SIG-M5 treated with dmso at 0.1 percent for 504 hours (cell line): ENCODE measurements at regions not wholly inside any gene's neighbourhood (a gene's known extent, or its start where the extent isn't known, plus 50 kb on each side); places are given as distances from the start of the nearest gene placed in this dataset.
A peak's percentile ranks its signal among the peaks of the same experiment; 100 is the strongest.

ENCODE experiments used
- DNase-seq: peaks from one replicate; lab custom pipeline; 2025; ENCODE audit not compliant: unreplicated experiment; lab: John Stamatoyannopoulos, UW

DNA sequence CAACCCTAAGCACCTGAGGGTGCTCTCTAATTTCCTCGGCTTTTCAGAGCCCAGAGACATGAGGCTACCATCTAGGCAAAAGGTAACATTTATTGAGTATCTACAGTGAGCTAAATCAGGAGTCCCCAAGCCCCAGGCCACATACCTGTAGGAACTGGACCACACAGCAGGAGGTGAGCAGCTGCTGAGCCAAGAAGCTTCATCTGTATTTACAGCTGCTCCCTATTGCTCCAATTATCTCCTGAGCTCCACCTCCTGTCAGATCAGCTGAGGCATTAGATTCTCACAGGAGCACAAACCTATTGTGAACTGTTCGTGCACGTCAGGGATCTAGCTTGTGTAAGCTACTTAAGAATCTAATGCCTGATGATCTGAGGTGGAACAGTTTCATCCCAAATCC, 70.2 kb downstream of the RND3 start:
- no peak for DNase-seq

DNA sequence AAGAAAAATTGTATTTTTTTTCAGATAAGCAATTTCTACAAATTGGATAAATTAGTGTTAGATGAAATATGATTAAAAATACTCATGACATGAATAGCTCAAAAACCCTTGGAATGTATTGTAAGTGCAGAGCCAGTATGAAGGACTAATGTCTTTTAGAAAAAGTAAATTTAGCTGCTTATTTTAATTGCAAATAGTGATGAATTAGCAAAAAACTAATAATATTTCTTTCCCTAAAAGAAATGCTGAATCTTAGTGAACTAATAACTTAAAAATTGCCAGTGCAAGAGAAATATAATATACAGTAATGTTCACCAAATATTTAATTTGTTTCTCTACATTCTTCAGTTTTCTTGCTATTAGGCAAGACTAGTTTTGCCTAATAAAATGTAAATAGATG, 72.4 kb downstream of the RND3 start:
- DNase-seq: no peak

DNA sequence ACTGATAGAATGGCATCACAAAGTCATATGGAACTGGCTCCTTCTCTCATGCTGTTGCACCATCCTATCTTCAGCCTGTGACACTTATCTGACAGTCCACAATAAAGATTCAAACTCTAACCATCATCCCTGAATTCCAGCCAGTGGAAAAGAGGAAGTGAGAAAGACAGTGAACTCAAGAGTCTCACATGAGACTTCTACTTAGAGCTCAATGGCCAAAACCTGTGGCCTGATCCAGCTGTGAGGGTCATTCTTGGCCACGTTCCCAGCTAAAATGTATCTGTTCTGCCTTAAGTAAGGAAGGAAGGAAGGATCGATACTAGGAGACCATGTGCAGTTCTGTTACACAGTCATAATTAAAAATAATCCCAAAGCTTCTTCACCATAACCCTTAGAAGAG, 73.6 kb downstream of the RND3 start:
- no peak for DNase-seq

DNA sequence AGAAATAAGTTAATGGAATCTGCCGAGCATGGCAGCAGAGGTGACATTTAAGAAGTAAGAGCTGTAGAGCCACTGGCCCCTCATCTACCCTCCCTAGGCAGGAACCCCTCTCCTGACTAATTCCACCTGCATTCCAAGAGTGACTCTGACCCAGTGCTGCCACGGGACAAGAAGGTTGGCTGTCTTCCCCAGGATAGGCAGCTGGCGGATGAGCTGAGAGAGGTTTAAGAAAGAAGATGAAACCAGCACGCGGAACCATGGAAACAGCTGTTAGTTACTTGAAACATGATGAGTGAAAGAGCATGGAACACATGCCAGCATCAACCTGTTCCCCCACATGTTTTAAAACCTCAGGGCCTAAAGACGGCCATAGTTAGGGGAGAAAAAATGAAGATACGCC, 74.1 kb downstream of the RND3 start:
- no peak for DNase-seq

DNA sequence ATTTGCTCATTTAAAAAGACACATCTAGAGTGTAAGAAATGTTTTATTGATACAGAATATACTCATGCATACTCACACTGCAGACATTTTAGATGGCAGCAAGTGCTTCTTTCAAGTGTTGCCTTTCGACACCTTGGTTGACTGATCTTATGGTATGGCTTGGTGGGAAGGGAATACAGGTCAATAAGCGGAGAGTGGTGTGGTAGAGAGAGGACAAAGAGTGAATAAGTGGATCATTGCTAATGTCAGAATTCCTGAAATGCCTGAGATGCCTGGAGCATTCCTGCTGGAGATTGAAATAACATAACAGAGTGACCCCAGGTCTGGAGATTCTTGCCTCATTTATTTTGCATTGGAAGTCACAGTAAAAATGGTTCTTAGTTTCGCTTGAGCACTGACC, 76.7 kb downstream of the RND3 start:
- no peak for DNase-seq

DNA sequence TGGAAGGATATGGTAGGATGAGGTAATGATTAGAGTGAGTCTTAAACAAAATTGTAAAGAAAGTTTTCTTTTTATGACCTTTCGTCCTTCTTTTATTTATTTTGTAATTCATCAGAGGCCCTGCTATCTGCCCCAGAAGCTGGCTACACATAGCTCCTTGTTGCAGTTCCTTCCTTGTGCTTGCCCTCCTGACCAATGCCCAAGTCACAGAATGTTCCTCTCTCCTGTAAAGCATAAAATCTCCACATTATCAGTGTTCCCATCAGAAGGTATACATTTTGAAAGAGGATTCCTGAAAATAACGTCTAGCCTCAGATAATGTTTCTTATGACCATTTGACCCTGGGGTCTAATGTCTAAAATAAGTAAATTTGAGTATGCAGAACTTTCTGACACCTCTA, 78.3 kb downstream of the RND3 start:
- no peak for DNase-seq

DNA sequence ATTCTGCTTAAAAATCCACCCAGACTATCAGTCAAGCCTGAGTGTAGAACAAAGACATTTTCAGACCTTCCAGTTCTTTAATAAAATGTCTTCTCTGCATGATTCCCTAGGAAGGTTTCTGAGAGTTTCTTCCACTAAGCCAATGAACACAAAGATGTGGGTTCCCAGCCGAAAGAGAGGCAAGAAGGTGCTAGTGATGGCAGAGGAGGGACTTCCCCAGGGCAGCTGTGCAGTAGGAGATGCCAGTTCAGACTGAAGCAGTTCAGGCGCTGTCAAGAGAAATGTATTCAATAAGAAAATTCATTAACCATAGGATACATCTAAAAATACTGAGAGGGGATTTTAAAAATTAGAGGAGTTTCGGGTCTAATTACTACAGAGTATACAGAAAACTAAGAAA, 83.3 kb downstream of the RND3 start:
- DNase-seq: no peak

DNA sequence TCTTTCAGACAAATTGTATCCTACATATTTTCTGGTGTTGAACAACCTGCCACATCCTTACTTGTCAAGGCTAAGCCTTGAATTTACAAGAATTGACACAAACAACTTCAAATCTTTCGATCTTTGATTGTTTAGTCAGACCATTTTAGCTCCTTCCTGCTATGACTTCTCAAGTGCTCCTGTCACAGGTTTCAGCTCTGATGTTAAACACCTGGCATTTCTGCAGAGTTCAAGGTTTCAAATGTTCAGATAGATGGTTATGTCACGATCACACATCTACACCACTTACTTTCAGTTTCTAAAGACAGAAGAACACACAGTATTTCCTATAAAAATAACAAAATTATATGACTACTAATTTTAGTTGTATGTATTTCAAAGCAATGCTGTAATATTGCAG, 84.0 kb downstream of the RND3 start:
- DNase-seq: no peak

DNA sequence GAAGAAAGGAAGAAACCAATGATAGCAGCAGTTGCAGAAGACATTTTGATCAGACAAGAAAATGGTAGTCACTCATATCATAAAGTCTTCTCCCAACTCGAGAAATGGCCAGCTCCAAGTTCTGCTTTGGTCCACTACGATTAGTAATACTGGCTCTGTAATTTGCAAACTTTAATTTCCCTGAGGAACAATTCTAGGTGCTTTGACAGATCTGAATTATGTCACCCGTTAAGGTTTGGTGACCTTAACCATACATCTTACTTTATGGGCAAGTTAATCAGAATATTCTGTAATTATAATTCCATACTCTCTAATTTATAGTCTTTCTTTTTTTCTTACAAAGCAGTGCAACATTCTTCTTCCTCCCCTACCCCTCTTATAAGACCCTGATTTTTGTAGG, 84.5 kb downstream of the RND3 start:
- no peak for DNase-seq

DNA sequence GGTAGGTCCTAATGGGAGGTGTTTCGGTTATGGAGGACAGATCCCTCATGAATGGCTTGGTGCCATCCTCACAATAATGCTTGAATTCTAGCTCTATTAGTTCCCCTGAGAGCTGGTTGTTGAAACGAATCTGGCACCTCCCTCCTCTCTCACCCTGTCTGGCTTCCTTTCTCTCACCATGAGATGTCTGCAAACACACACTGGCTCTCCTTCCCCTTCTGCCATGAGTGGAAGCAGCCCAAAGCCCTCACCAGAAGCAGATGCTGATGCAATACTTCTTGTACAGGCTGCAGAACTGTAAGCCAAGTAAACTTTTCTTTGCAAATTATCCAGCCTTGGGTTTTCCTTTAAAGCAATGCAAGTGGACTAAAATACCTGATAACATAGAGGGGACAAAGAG, 86.6 kb downstream of the RND3 start:
- no peak for DNase-seq

DNA sequence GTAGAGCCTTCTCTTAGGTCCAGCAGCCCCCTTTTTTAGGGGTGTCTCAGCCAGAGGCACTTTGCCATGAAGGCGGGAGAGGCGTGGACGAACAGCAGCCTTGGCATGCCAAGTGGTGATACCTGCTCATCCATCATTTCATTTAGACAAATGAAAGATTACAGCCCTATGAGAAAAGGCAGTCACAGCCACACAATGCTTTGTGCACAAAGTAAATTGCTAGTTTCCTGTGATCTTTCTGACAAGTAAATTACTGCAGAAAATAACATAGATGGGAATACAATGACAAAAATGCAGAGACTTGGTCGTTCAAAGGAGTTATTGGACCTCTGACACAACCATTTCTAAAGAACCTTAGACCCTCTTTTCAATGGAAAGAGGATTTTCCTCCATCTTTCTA, 94.9 kb downstream of the RND3 start:
- DNase-seq: no peak

DNA sequence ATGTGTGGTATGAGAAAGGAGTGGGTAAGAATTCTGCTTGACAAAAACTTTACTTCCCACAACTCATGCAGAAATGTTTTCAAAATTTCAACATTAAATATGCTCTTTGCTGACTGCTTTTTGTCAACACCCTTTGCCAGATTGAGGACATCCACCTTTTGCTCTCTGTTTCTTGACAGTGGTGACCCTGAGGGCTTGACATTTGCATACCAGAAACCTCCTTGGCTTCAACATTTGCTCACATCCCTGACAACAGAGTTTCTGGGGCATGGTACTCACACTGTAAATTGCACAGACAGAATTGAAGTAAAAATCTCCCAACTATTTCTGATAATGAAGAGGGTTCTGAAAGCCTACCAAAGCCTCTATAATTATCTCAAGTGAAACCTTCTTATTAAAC, 95.7 kb downstream of the RND3 start:
- no peak for DNase-seq

DNA sequence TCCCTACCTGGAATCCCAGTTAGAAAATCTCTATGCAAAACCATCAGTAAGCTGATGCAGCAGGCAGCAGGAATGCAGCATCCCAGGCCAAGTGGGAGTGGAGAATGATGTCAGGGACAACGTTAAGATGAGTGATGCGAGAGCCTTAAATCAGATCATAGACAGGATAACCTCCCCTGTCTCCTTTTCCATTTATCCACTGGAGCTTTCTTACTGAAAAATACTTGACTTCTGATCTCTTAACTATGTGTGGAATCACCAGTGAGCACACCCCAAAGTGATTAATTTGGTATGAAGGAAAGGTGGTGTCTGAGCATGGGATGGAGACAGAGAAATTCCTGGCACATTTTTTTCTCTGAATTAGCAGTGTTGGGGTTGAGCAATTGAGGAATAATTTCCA, 98.0 kb downstream of the RND3 start:
- DNase-seq: no peak

DNA sequence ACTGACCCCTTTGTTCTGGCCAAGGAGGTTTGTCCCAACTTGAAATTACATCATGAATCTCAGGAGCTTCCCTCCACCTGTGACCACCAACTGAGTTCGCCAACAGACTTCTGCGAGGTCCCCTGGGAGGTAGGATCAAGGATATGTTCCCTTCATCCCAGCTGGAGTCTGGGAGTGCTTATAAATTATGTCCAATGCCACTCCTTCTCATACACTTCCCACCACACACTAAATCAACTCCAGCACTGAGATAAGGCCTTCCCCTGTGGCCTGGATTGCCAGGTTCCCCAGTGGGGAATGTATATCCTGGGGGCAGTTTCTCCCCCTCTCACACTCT, 99.2 kb downstream of the RND3 start:
- no peak for DNase-seq

DNA sequence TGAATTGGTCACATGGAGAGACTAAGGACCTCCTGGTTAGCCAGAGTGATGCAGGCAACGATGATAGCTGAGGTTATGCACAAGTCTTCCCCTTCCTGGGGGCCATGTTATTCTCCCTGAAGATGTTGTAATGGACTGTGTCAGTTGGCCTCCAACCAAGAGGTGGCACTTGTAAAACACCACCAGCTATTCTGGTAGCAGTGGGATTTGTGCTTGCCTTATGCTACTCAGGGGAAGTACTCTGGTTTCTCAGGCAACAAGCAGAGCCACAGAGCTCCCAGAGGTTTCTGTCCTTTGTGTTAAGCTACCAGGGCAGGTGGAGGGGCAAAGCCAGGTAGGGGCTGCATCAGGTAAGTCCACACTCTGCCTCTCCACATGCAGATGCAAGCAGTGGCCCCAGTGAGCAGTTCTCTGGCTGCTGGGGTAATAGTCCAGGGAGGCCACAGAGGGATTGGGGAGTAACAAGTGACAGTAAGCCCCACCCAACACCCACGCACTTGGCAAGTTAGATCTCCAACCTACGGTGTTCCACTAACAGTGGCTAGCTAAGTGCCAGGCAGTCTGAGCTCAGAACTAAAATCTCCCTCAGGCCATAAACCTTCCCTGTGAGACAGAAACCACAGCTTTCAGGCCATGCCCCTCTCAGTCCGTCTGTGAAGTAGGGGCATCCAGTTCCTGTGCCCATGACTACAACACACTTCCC, 99.7 kb downstream of the RND3 start:
- no peak for DNase-seq

DNA sequence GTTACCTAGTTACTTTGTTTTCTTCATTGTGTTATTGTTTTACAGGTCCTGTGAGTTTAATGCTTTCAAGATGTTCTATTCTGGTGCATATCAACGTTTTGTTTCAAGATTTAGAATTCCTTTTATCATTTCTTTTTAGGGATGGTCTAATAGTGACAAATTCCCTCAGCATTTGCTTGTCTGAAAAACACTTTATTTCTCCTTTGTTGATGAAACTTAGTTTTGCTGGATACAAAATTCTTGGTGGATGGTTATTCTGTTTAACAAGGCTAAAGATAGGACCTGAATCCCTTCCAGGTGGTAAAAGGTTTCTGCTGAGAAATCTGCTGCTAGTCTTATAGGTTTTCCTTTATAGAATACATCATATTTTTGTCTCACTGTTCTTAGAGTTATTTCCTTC, 102.3 kb downstream of the RND3 start:
- no peak for DNase-seq

DNA sequence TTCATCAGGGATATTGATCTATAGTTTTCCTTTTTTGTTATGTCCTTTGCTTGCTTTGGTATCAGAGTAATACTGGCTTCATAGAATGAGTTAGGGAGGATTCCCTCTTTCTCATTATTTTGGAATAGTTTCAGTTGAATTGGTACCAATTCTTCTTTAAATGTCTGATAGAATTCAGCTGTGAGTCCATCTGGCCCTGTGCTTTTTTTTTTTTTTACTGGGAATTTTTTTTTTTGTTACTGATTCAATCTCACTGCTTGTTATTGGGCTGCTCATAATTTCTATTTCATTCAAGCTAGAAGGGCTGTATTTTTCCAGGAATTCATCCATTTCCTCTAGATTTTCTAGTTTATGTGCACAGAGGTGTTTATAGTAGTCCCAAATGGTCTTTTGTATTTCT, 103.9 kb downstream of the RND3 start:
- DNase-seq: no peak

DNA sequence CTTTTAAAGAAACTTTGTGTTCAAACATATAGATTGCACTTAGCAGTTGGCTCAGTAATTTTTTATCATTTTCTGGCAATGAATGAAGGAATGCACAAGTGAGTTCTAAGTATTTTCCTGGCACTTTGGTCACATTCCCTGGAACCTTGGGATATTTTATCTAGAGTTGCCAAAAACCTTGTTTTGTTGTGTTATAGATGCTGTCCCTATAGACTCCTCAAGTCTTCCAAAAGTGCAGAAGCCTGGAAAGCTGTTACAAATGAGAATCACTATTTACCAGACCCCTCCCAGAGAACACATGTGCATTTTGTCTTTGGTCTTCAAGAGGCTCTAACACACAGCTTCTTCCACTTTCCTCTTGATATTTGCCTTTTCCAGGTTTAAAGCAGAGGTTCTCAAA, 108.3 kb downstream of the RND3 start:
- no peak for DNase-seq

DNA sequence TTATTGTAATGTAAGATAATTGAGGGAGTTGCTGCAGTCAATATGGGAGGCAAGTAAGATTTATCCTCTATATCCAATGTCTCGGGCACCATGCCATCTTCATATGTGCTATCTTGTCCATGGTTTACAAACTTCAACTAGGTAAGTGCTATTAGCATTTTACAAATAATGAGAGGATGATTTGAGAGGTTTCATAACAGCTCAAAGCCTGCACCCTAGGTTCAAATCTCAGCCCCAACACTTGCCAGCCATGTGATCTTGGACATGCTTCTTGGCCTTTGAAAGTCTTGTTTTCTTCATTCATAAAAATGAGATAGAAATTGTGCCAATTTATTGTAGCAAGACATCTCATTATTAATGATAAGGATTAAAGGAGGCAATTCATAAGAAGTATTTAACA, 108.8 kb downstream of the RND3 start:
- DNase-seq: no peak

DNA sequence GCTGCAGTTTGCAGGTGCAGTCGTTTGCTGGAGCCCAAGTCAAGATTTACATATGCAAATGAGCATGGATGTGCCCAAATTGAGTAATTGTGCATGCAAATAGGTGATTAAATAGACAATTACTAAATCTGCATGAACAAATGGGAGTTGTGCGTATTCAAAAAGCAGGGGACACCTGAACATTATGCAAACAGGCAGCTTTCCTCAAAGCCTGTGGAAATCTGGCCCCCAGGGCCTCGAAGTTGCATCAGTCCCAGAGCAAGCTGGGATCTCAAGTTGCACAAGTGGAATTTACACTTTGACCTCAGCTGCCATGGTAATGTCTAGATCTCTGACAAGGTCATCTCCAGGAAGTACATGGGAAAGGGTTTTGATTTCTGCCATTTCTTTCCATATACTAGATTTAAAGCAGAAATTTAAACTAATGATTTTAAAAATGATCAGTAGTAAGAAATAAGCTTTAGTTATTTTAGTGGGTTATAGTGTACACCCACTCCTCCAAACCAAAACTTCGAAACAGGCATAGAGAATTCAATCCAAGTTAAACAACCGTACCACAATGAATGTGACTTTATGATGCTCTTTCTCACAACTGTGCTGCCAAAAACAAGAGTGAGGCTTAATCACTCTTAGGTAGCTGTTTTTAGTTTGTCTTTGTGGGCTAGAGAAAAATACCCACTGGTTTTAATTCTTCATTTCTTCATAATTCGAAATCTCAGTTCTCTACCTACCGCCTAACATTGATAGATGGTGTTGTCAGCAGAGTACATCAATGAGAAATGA, 110.7 kb downstream of the RND3 start:
- peak; percentile 12 for DNase-seq

DNA sequence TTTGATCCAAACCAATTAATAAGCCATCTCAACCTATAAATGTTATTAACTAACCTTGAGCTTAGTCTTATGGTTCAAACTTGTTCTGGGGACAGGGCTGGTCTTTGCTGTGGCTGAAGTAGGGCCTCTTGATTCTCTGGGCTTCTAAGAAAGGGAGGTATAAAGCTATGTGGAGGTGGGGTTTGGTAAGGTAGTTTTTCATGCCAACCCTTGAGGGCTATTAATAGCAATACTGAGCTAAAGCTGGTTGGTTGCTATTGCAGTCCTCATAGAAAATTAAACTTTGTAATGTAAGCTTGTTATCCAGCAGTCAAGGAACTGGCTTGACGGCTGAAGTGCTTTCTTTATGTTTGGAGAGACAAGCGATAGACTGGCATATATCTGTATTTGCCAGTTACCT, 112.1 kb downstream of the RND3 start:
- no peak for DNase-seq

DNA sequence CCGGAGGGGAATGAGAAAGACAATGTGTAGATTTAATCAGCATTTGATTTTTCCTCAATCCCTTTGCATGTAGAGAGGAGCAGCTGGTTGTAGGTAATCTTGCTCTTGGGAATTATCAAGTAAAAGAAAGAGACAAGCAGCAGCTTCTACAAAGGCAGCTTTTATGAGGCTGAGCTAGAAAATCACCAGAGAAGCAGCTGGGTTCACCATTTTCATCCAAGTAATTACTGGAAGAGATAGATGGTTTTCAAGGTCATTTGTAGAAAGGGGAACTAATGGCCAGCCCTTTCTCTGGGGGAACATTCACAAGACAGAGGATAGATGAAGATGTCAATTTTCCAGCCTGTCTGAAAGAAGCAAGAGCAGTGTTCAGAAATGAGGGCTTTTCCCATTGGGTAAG, 113.0 kb downstream of the RND3 start:
- no peak for DNase-seq

DNA sequence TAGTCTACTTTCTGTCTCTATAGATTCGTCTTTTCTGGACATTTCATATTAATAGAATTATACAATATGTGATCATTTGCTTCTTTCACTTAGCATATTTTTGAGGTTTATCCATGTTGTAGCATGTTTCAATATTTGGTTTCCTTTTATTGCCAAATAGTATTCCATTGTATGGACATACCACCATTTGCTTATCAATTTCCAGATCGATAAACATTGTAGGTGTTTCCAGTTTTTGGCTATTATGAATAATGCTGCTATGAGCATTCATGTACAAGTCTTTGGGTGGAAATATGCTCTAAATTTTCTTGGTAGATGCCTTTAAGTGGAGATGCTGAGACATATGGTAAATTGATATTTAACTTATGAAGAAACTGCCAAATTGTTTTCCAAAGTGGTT, 114.1 kb downstream of the RND3 start:
- DNase-seq: no peak
